ENCODE measurements at regions not wholly inside any gene's neighbourhood (a gene's known extent, or its start where the extent isn't known, plus 50 kb on each side); places are given as distances from the start of the nearest gene placed in this dataset.

GRCh38 chr12:42643881-42644579 is 54.5 kb upstream of the PRICKLE1 start:
- no peak overlapping the region for H3K4me3 ChIP-seq (replicated peaks in 1 of 4; ENCODE audit: control extremely low read depth in 1 of 4, insufficient read depth in 1 of 4, low read depth in 3 of 4, low read length in 4 of 4)
- no peak overlapping the region for H3K4me2 ChIP-seq (ENCODE audit: extremely low read depth, insufficient read depth, low read length)
- no peak overlapping the region for H3K9ac ChIP-seq (ENCODE audit: insufficient read depth, low read length)
- H3K36me3 ChIP-seq (ENCODE audit: control insufficient read depth, insufficient read depth, low read length) = no peaks in the 10 kb centered on the region
- H3K27ac ChIP-seq (ENCODE audit: insufficient read depth, low read length) = no peak overlapping the region
- H4K20me1 ChIP-seq (ENCODE audit: control insufficient read depth, extremely low read depth, insufficient read depth, low read length) = no peaks in the 10 kb centered on the region
- H2AFZ ChIP-seq (ENCODE audit: low read length) = no peak overlapping the region
- TF ChIP-seq CTCF (conservative IDR thresholded peaks at IDR 0.05 in 1 of 2, IDR thresholded peaks at IDR 0.05 in 1 of 2; ENCODE audit: low read depth in 1 of 2, low read length in 2 of 2) (no peak), EZH2 (IDR thresholded peaks at IDR 0.05; ENCODE audit: low read length, missing control alignments) (no peak)
- no peaks in the 10 kb centered on the region for H3K9me3 ChIP-seq (ENCODE audit: control insufficient read depth, insufficient read depth, low read depth, low read length)
- H3K79me2 ChIP-seq (ENCODE audit: control insufficient read depth, insufficient read depth, low read length) = no peaks in the 10 kb centered on the region
- peak in 1 of 2 donors; percentile 67 for DNase-seq (ENCODE audit: low read depth in 2 of 2)
- no peaks in the 10 kb centered on the region for H3K4me1 ChIP-seq (ENCODE audit: control insufficient read depth, extremely low read depth, insufficient read depth, low read length)
- no peaks in the 10 kb centered on the region for H3K27me3 ChIP-seq (ENCODE audit: control insufficient read depth, insufficient read depth, low read length)

GRCh38 chr12:42641221-42641885 is 51.8 kb upstream of the PRICKLE1 start:
- Histone ChIP-seq H3K4me1 (ENCODE audit: control insufficient read depth, extremely low read depth, insufficient read depth, low read length) (no peaks in the 10 kb centered on the region), H3K79me2 (ENCODE audit: control insufficient read depth, insufficient read depth, low read length) (no peaks in the 10 kb centered on the region), H4K20me1 (ENCODE audit: control insufficient read depth, extremely low read depth, insufficient read depth, low read length) (no peaks in the 10 kb centered on the region), H3K4me2 (ENCODE audit: extremely low read depth, insufficient read depth, low read length) (no peak overlapping the region), H3K4me3 (replicated peaks in 1 of 4; ENCODE audit: control extremely low read depth in 1 of 4, insufficient read depth in 1 of 4, low read depth in 3 of 4, low read length in 4 of 4) (no peak overlapping the region), H3K27me3 (ENCODE audit: control insufficient read depth, insufficient read depth, low read length) (no peaks in the 10 kb centered on the region), H3K27ac (ENCODE audit: insufficient read depth, low read length) (no peak overlapping the region), H2AFZ (ENCODE audit: low read length) (no peak overlapping the region), H3K9ac (ENCODE audit: insufficient read depth, low read length) (no peak overlapping the region), H3K9me3 (ENCODE audit: control insufficient read depth, insufficient read depth, low read depth, low read length) (no peaks in the 10 kb centered on the region), H3K36me3 (ENCODE audit: control insufficient read depth, insufficient read depth, low read length) (no peaks in the 10 kb centered on the region)
- peak; percentile 14 to 78 for DNase-seq (ENCODE audit: low read depth in 2 of 2)
- TF ChIP-seq EZH2 (IDR thresholded peaks at IDR 0.05; ENCODE audit: low read length, missing control alignments) (no peak), CTCF (conservative IDR thresholded peaks at IDR 0.05 in 1 of 2, IDR thresholded peaks at IDR 0.05 in 1 of 2; ENCODE audit: low read depth in 1 of 2, low read length in 2 of 2) (no peak)

- H3K27me3 ChIP-seq (ENCODE audit: control insufficient read depth, insufficient read depth, low read length) = no peaks in the 10 kb centered on the region
- no peak overlapping the region for H3K4me3 ChIP-seq (replicated peaks in 1 of 4; ENCODE audit: control extremely low read depth in 1 of 4, insufficient read depth in 1 of 4, low read depth in 3 of 4, low read length in 4 of 4)
- no peak overlapping the region for H3K4me2 ChIP-seq (ENCODE audit: extremely low read depth, insufficient read depth, low read length)
- no peaks in the 10 kb centered on the region for H3K36me3 ChIP-seq (ENCODE audit: control insufficient read depth, insufficient read depth, low read length)
- no peaks in the 10 kb centered on the region for H3K4me1 ChIP-seq (ENCODE audit: control insufficient read depth, extremely low read depth, insufficient read depth, low read length)
- TF ChIP-seq EZH2 (IDR thresholded peaks at IDR 0.05; ENCODE audit: low read length, missing control alignments) = no peak
- TF ChIP-seq CTCF (conservative IDR thresholded peaks at IDR 0.05 in 1 of 2, IDR thresholded peaks at IDR 0.05 in 1 of 2; ENCODE audit: low read depth in 1 of 2, low read length in 2 of 2) = no peak
- H4K20me1 ChIP-seq (ENCODE audit: control insufficient read depth, extremely low read depth, insufficient read depth, low read length) = no peaks in the 10 kb centered on the region
- no peak overlapping the region for H2AFZ ChIP-seq (ENCODE audit: low read length)
- no peak overlapping the region for H3K9ac ChIP-seq (ENCODE audit: insufficient read depth, low read length)
- H3K27ac ChIP-seq (ENCODE audit: insufficient read depth, low read length) = no peak overlapping the region
- no peaks in the 10 kb centered on the region for H3K79me2 ChIP-seq (ENCODE audit: control insufficient read depth, insufficient read depth, low read length)
- no peak for DNase-seq (ENCODE audit: low read depth in 2 of 2)
- no peaks in the 10 kb centered on the region for H3K9me3 ChIP-seq (ENCODE audit: control insufficient read depth, insufficient read depth, low read depth, low read length)
Measured at GRCh38 chr12:42640391-42640790, 50.8 kb upstream of the PRICKLE1 start.

All from fibroblast of lung (primary cell).